WTC11 (cell line): ENCODE measurements at regions not wholly inside any gene's neighbourhood (a gene's known extent, or its start where the extent isn't known, plus 50 kb on each side); places are given as distances from the start of the nearest gene placed in this dataset.

Experiments
- ATAC-seq: fragments of 200-7000 bp; cut with Tn5 transposase; 2 replicates; pipeline ENCODE4 v1.10.0; 2021; ENCODE audit warnings: mild to moderate bottlenecking, moderate library complexity
- CTCF ChIA-PET: fragments of 300-600 bp; sonication (Branson Sonifier 250); formaldehyde crosslinking; loops from one replicate; lab custom pipeline; 2021; ENCODE audit warnings: antibody characterized with exemption; lab: Charles Lee
- POLR2A ChIA-PET: fragments of 350-600 bp; sonication (Branson Sonifier 250); formaldehyde crosslinking; loops from one replicate; lab custom pipeline; 2021; ENCODE audit warnings: antibody characterized with exemption; lab: Charles Lee
- DNase-seq: peaks from one replicate; pipeline ENCODE4 v3.0.0; 2021; ENCODE audit warnings: low spot score
- H3K27ac Mint-ChIP-seq: 2 replicates; pipeline ENCODE4 v1.8.0; 2021; ENCODE audit warnings: mixed read lengths
- H3K27me3 Mint-ChIP-seq: 2 replicates; pipeline ENCODE4 v1.8.0; 2021; ENCODE audit warnings: low read depth, mild to moderate bottlenecking, moderate library complexity, mixed read lengths
- H3K36me3 Mint-ChIP-seq: 2 replicates; pipeline ENCODE4 v1.8.0; 2021; ENCODE audit warnings: mixed read lengths
- H3K4me1 Mint-ChIP-seq: 2 replicates; pipeline ENCODE4 v1.8.0; 2022; ENCODE audit warnings: mixed read lengths
- H3K4me3 Mint-ChIP-seq: 2 replicates; pipeline ENCODE4 v1.8.0; 2021; ENCODE audit warnings: mild to moderate bottlenecking, moderate library complexity, mixed read lengths
- H3K9me3 Mint-ChIP-seq: 2 replicates; pipeline ENCODE4 v1.8.0; 2021; ENCODE audit warnings: mixed read lengths
- AR ChIP-seq: fragments of 250-450 bp; sonication (Bioruptor Pico); IDR thresholded peaks from 2 replicates; pipeline ENCODE4 v1.9.0; 2021; ENCODE audit warnings: mild to moderate bottlenecking
- CBFB ChIP-seq: sonication (generic); formaldehyde crosslinking; IDR thresholded peaks from 2 replicates; pipeline ENCODE4 v1.8.1; 2022; ENCODE audit warnings: mild to moderate bottlenecking, low read depth, missing genetic modification reagents
- FOXP1 ChIP-seq: sonication (generic); formaldehyde crosslinking; IDR thresholded peaks from 2 replicates; pipeline ENCODE4 v1.8.0; 2022; ENCODE audit warnings: missing genetic modification reagents, mild to moderate bottlenecking, moderate library complexity, borderline replicate concordance
- FOXP4 ChIP-seq: sonication (generic); formaldehyde crosslinking; IDR thresholded peaks from 2 replicates; pipeline ENCODE4 v1.8.0; 2022; ENCODE audit warnings: mild to moderate bottlenecking, missing genetic modification reagents
- RELA ChIP-seq: sonication (generic); formaldehyde crosslinking; IDR thresholded peaks from 2 replicates; pipeline ENCODE4 v1.8.1; 2022; ENCODE audit warnings: missing genetic modification reagents, mild to moderate bottlenecking, borderline replicate concordance
- SMAD3 ChIP-seq: sonication (generic); formaldehyde crosslinking; IDR thresholded peaks from 2 replicates; pipeline ENCODE4 v1.8.0; 2022; ENCODE audit warnings: missing genetic modification reagents, mild to moderate bottlenecking, borderline replicate concordance
- SMAD4 ChIP-seq: sonication (generic); formaldehyde crosslinking; IDR thresholded peaks from 2 replicates; pipeline ENCODE4 v1.8.0; 2022; ENCODE audit warnings: mild to moderate bottlenecking, missing genetic modification reagents
- ZSCAN18 ChIP-seq: fragments of 250-450 bp; sonication (Bioruptor Pico); IDR thresholded peaks from 2 replicates; pipeline ENCODE4 v2.1.2; 2022; ENCODE audit warnings: mild to moderate bottlenecking, moderate library complexity
- TF ChIP-seq, protein P1 (sequence below): sonication (generic); formaldehyde crosslinking; IDR thresholded peaks from 2 replicates; pipeline ENCODE4 v1.8.1; 2023; ENCODE audit warnings: mild to moderate bottlenecking, missing genetic modification reagents
- TF ChIP-seq, protein P2 (sequence below): sonication (generic); formaldehyde crosslinking; IDR thresholded peaks from 2 replicates; pipeline ENCODE4 v1.8.0; 2023; ENCODE audit warnings: missing genetic modification reagents
- TF ChIP-seq, protein P3 (sequence below): sonication (generic); formaldehyde crosslinking; IDR thresholded peaks from 2 replicates; pipeline ENCODE4 v1.8.1; 2022; ENCODE audit warnings: low read depth, missing genetic modification reagents, borderline replicate concordance
- TF ChIP-seq, protein P4 (sequence below): fragments of 250-450 bp; sonication (Bioruptor Pico); conservative IDR thresholded peaks from 2 replicates; pipeline ENCODE4 v1.9.0; 2021; ENCODE audit warnings: mild to moderate bottlenecking

DNA sequence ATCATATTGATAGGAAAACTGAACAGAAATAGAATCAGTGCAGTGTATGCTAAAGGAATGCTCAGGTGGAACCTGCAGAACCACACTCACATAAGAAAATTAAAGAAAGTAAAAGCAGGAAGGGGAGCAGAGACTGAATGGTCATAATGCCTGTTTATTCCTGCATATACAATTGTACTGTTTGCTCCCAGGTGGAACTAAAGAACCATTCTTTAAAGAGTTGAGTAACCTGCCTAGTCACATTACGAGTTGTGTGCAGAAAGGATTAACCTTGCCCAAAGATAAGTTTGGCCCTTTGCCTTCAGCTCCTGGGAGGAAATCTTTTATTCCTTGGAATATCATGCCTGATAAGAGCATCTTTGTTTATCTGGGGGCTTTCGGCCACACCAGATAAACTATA is 434.7 kb downstream of the KIF2B start:
- Mint-ChIP-seq H3K36me3 (peaks cover 34% of the 10 kb centered on the region), H3K4me3 (no peak overlapping the region), H3K27ac (no peak overlapping the region), H3K4me1 (peaks cover 33% of the 10 kb centered on the region), H3K27me3 (no peaks in the 10 kb centered on the region; the same call in 1 of the 2 replicates), H3K9me3 (peaks cover 42% of the 10 kb centered on the region)
- no peak for ATAC-seq
- ChIA-PET POLR2A (no interaction called here), CTCF (no interaction called here)
- TF ChIP-seq, protein P1, sequence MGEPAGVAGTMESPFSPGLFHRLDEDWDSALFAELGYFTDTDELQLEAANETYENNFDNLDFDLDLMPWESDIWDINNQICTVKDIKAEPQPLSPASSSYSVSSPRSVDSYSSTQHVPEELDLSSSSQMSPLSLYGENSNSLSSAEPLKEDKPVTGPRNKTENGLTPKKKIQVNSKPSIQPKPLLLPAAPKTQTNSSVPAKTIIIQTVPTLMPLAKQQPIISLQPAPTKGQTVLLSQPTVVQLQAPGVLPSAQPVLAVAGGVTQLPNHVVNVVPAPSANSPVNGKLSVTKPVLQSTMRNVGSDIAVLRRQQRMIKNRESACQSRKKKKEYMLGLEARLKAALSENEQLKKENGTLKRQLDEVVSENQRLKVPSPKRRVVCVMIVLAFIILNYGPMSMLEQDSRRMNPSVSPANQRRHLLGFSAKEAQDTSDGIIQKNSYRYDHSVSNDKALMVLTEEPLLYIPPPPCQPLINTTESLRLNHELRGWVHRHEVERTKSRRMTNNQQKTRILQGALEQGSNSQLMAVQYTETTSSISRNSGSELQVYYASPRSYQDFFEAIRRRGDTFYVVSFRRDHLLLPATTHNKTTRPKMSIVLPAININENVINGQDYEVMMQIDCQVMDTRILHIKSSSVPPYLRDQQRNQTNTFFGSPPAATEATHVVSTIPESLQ (CRISPR knock-in tag), result no peak
- TF ChIP-seq, protein P2, sequence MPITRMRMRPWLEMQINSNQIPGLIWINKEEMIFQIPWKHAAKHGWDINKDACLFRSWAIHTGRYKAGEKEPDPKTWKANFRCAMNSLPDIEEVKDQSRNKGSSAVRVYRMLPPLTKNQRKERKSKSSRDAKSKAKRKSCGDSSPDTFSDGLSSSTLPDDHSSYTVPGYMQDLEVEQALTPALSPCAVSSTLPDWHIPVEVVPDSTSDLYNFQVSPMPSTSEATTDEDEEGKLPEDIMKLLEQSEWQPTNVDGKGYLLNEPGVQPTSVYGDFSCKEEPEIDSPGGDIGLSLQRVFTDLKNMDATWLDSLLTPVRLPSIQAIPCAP (CRISPR knock-in tag), result no peak
- TF ChIP-seq CBFB (CRISPR knock-in tag) (no peak), FOXP1 (CRISPR knock-in tag) (no peak), ZSCAN18 (CRISPR knock-in tag) (no peak), SMAD4 (CRISPR knock-in tag) (no peak), SMAD3 (CRISPR knock-in tag) (no peak), FOXP4 (no peak)
- TF ChIP-seq, protein P3, sequence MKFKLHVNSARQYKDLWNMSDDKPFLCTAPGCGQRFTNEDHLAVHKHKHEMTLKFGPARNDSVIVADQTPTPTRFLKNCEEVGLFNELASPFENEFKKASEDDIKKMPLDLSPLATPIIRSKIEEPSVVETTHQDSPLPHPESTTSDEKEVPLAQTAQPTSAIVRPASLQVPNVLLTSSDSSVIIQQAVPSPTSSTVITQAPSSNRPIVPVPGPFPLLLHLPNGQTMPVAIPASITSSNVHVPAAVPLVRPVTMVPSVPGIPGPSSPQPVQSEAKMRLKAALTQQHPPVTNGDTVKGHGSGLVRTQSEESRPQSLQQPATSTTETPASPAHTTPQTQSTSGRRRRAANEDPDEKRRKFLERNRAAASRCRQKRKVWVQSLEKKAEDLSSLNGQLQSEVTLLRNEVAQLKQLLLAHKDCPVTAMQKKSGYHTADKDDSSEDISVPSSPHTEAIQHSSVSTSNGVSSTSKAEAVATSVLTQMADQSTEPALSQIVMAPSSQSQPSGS (CRISPR knock-in tag), result no peak
- TF ChIP-seq, protein P4, sequence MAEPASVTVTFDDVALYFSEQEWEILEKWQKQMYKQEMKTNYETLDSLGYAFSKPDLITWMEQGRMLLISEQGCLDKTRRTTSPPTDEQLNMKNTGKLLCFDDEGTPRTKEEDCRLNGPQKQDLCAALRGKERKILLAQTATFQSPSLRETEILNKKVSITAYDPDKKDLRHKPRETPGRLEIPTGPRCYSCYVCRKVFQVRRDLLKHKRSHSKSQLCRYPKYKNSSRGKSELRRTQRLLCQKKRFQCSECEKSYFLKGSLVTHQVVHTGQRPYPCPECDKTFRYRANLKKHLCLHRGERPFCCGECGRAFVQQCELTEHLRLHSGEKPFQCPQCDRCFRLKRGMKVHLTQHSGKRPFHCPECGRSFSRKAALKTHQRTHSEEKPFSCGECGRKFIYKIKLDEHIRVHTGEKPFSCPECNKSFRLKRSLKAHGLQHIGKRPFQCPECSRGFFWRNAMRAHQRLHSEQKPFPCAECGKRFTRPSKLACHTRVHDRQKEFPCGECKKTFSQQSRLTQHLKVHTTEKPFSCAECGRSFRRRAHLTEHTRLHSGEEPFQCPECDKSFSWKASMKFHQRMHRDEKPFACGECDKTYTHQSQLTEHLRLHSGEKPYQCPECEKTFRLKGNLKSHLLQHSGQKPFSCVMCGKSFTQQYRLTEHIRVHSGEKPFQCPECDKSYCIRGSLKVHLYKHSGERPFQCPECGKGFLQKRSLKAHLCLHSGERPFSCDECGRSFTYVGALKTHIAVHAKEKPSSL (CRISPR knock-in tag), result no peak
- DNase-seq, result no peak

- no peak for ATAC-seq
- Mint-ChIP-seq H3K4me1 (peaks cover 33% of the 10 kb centered on the region), H3K27me3 (no peaks in the 10 kb centered on the region; the same call in 1 of the 2 replicates), H3K9me3 (peaks cover 58% of the 10 kb centered on the region), H3K27ac (no peak overlapping the region), H3K4me3 (no peak overlapping the region), H3K36me3 (peaks cover 39% of the 10 kb centered on the region)
- no peak for TF ChIP-seq AR (CRISPR knock-in tag)
- TF ChIP-seq RELA (CRISPR knock-in tag), result no peak
- ChIA-PET POLR2A (no interaction called here), CTCF (no interaction called here)
- DNase-seq, result no peak
These were observed 436.7 kb downstream of the KIF2B start for GRCh38 chr17:54259476-54259875.
